ENCODE measurements at regions not wholly inside any gene's neighbourhood (a gene's known extent, or its start where the extent isn't known, plus 50 kb on each side); places are given as distances from the start of the nearest gene placed in this dataset.

GRCh38 chr2:164429354-164429753 is 191.9 kb downstream of the GRB14 start:
- no peak overlapping the region for H3K27ac ChIP-seq
- intact Hi-C loops (cut with DNase I; ENCODE audit: low total_unique reads), result no loop called here
- no peaks in the 10 kb centered on the region for H3K4me1 ChIP-seq
- peaks cover 0 to 3% of the 10 kb centered on the region in 2 donors for H3K27me3 ChIP-seq
- H3K4me3 ChIP-seq, result no peak overlapping the region
- no peaks in the 10 kb centered on the region for H3K9me3 ChIP-seq
- no peak for TF ChIP-seq POLR2A (IDR thresholded peaks at IDR 0.05)
- no peak for TF ChIP-seq CTCF (IDR thresholded peaks at IDR 0.05)
- no peak for DNase-seq
- H3K36me3 ChIP-seq, result no peaks in the 10 kb centered on the region

- Histone ChIP-seq H3K27ac (no peak overlapping the region), H3K4me1 (no peaks in the 10 kb centered on the region), H3K36me3 (no peaks in the 10 kb centered on the region), H3K4me3 (no peak overlapping the region), H3K9me3 (no peaks in the 10 kb centered on the region), H3K27me3 (peaks cover 0 to 3% of the 10 kb centered on the region in 2 donors)
- TF ChIP-seq CTCF (IDR thresholded peaks at IDR 0.05), result no peak
- no peak for TF ChIP-seq POLR2A (IDR thresholded peaks at IDR 0.05)
- no peak for DNase-seq
- intact Hi-C loops (cut with DNase I; ENCODE audit: low total_unique reads), result no loop called here
Measured at GRCh38 chr2:164427111-164427510, 194.2 kb downstream of the GRB14 start.

GRCh38 chr2:164420787-164421186 is 200.5 kb downstream of the GRB14 start:
- H3K4me1 ChIP-seq, result no peaks in the 10 kb centered on the region
- H3K27me3 ChIP-seq, result no peaks in the 10 kb centered on the region
- no peaks in the 10 kb centered on the region for H3K9me3 ChIP-seq
- H3K36me3 ChIP-seq, result no peaks in the 10 kb centered on the region
- intact Hi-C loops (cut with DNase I; ENCODE audit: low total_unique reads), result no loop called here
- H3K27ac ChIP-seq, result no peak overlapping the region
- TF ChIP-seq CTCF (IDR thresholded peaks at IDR 0.05), result no peak
- TF ChIP-seq POLR2A (IDR thresholded peaks at IDR 0.05), result no peak
- H3K4me3 ChIP-seq, result no peak overlapping the region
- DNase-seq, result no peak

GRCh38 chr2:164412831-164413230 is 208.5 kb downstream of the GRB14 start:
- no peak overlapping the region for H3K27ac ChIP-seq
- DNase-seq, result no peak
- no peaks in the 10 kb centered on the region for H3K4me1 ChIP-seq
- intact Hi-C loops (cut with DNase I; ENCODE audit: low total_unique reads), result no loop called here
- no peak overlapping the region for H3K4me3 ChIP-seq
- H3K9me3 ChIP-seq, result no peaks in the 10 kb centered on the region
- no peaks in the 10 kb centered on the region for H3K27me3 ChIP-seq
- TF ChIP-seq POLR2A (IDR thresholded peaks at IDR 0.05) (no peak), CTCF (IDR thresholded peaks at IDR 0.05) (no peak)
- no peaks in the 10 kb centered on the region for H3K36me3 ChIP-seq

GRCh38 chr2:164389411-164389810 is 231.9 kb downstream of the GRB14 start:
- H3K27ac ChIP-seq, result no peak overlapping the region
- intact Hi-C loops (cut with DNase I; ENCODE audit: low total_unique reads), result no loop called here
- H3K9me3 ChIP-seq, result no peaks in the 10 kb centered on the region
- no peak for TF ChIP-seq POLR2A (IDR thresholded peaks at IDR 0.05)
- TF ChIP-seq CTCF (IDR thresholded peaks at IDR 0.05), result no peak
- H3K4me3 ChIP-seq, result no peak overlapping the region
- no peaks in the 10 kb centered on the region for H3K4me1 ChIP-seq
- no peak for DNase-seq
- H3K27me3 ChIP-seq, result no peaks in the 10 kb centered on the region
- H3K36me3 ChIP-seq, result no peaks in the 10 kb centered on the region
